BE2C (cell line): ENCODE measurements at regions not wholly inside any gene's neighbourhood (a gene's known extent, or its start where the extent isn't known, plus 50 kb on each side); places are given as distances from the start of the nearest gene placed in this dataset.
"Not testable (repeated sequence)": the region's sequence is repeated elsewhere in the genome, so short reads cannot be mapped to it uniquely, and the experiment has no call there.

Experiments used
- DNase-seq: peaks from one replicate; pipeline ENCODE4 v3.0.0-alpha.2; 2020
- H3K27me3 ChIP-seq: fragments of 250-450 bp; sonication (Bioruptor Pico); 2 replicates; pipeline ENCODE4 v1.5.1; 2020; ENCODE audit warnings: mild to moderate bottlenecking
- H3K36me3 ChIP-seq: fragments of 250-450 bp; sonication (Bioruptor Pico); 2 replicates; pipeline ENCODE4 v1.5.1; 2020; ENCODE audit warnings: mild to moderate bottlenecking
- H3K4me1 ChIP-seq: fragments of 250-450 bp; sonication (Bioruptor Pico); 2 replicates; pipeline ENCODE4 v1.5.1; 2020
- H3K4me3 ChIP-seq: 2 replicates; pipeline ENCODE4 v1.5.1; 2011; ENCODE audit warnings: low read depth, low read length
- H3K9me3 ChIP-seq: fragments of 250-450 bp; sonication (Bioruptor Pico); 2 replicates; pipeline ENCODE4 v1.5.1; 2020
- CTCF ChIP-seq: IDR thresholded peaks from 2 replicates; pipeline ENCODE4 v1.5.1; 2012; ENCODE audit warnings: mild to moderate bottlenecking, low read depth, low read length

DNA sequence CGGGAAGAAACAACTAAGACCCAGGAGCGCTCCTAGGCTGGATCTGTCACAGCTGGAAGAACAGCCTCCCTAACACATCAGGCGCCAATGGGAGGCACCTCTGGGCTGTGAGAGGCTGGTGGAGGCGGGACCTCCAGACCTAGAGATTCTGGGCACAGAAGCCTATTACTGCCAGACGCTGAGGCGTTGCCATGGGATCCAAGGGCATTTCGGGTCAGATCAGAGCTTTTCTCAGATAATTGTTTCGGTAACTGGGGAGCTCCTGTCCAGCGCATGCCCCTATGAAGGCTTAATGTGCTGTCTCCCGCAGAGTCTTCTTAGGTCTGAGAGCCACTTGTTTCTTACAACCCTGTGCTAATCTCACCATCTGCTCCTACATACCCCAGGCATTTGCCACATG lies 339.2 kb downstream of the ZNF716 start:
- no peak for TF ChIP-seq CTCF
- no peaks in the 10 kb centered on the region for H3K27me3 ChIP-seq
- no peaks in the 10 kb centered on the region for H3K36me3 ChIP-seq
- DNase-seq: no peak
- H3K4me3 ChIP-seq: no peak overlapping the region
- H3K9me3 ChIP-seq: no peaks in the 10 kb centered on the region
- no peaks in the 10 kb centered on the region for H3K4me1 ChIP-seq

- Histone ChIP-seq H3K9me3 (no peaks in the 10 kb centered on the region), H3K4me3 (no peak overlapping the region), H3K36me3 (no peaks in the 10 kb centered on the region), H3K27me3 (no peaks in the 10 kb centered on the region), H3K4me1 (no peaks in the 10 kb centered on the region)
- DNase-seq: no peak
- no peak for TF ChIP-seq CTCF
Observed at GRCh38 chr7:57819491-57819981, 369.6 kb downstream of the ZNF716 start.

DNA sequence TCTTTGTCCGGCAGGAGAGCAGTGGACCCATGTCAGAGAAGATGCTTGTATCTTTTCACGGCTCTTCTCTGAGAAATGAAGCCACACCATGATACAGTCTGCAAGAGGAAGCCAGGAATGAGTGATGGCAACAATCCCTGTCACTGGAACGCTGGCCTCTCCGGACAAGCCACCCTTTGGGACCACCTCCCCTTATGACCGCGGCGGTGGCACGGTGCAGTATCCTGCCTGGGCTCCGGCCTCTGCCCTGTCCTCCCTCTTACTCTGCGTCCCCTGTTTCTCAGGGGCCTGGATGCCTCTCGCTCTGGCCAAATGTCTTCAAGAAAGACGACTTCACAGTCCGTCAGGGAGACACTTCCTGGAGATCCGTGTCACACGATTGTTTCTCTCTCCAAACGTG lies 370.5 kb downstream of the ZNF716 start:
- Histone ChIP-seq H3K36me3 (no peaks in the 10 kb centered on the region), H3K4me1 (no peaks in the 10 kb centered on the region), H3K9me3 (no peaks in the 10 kb centered on the region), H3K27me3 (no peaks in the 10 kb centered on the region), H3K4me3 (no peak overlapping the region)
- TF ChIP-seq CTCF: no peak
- no peak for DNase-seq

DNA sequence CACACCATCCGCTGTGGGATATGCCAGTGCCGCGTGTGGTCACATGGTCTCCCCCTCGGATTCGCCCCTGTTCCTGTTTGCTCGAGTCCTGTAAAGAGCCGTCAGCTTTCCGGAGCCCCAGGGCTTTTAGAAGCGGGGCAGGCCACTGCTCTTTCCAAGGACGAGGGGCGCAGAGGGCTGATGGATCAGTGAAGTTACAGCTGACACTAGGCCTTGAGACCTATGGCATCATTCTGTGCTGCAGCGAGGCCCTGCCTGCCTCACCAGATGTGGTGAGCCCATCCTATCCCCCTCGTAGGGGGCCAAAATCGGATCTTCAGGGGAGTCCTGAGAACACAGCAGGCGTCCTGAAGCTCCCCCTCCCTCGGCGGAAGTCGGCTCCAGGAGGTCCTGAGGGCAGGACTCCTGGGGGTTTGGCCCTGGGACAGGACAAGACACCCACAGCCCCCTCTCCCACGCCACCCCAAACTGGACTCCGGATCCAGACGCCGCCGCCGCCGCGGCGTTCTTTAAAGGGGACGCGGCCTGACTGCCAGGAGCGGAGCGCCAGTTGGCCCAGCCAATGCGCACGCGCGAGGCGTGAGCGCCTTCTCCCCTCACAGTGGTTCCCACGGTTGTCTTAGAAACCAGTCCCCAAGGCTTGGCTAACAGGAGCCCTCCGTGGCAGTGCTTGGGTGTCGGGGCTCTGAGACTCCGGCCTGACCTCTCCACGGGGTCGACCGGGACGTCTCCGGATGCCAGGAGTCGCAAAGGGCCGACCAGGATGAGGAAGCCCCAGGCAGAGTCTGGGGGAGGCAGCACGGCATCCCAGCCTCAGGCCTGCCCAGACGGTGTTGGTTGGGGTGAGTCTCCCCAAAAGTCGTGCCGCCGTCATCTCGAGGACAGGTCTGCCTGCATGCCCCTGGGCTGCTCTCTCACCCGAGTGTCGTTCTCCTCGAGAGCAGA lies 371.7 kb downstream of the ZNF716 start:
- no peak for DNase-seq
- Histone ChIP-seq H3K4me3 (no peak overlapping the region), H3K9me3 (no peaks in the 10 kb centered on the region), H3K27me3 (no peaks in the 10 kb centered on the region), H3K4me1 (no peaks in the 10 kb centered on the region), H3K36me3 (no peaks in the 10 kb centered on the region)
- no peak for TF ChIP-seq CTCF

DNA sequence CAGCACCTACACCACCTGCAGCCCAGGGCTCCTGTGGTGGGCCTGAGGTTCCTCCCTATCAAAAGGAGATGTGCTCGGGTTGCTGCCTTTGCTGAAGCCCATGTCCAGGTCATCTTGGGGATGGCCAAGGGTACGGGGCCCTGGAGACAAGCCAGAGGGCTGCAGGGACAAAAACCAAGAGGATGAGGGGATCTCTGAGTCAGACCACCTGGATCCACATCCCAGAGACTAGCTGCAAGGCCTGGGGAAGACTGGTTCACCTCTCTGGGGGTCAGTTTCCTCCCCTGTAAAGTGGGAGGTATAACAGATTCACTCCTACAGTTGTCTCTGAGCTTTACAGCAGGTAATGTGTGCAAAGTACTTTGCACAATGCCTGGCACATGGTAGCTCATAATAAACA lies 376.6 kb downstream of the ZNF716 start:
- not testable (repeated sequence) for H3K4me3 ChIP-seq, DNase-seq, H3K27me3 ChIP-seq, H3K4me1 ChIP-seq, H3K36me3 ChIP-seq, H3K9me3 ChIP-seq

DNA sequence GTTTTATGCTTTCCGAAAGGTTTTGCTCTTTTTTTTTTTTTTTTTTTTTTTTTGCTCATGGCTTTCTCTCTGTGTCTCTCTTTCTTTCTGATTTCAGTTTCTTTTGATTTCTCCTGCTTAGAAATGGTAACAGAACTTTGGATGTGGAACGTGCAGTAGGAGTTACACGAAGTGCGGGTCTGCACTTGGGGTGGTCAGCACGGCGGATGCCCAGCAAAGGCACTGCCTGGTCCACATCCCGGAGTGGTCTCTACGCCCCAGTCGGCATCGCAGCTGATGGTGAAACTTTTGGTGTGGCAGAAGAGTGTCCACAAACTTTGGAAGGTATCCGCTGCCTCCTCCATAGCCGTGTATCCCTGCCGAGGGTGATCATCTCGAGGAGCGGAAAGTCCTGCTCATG lies 385.2 kb downstream of the ZNF716 start:
- H3K27me3 ChIP-seq, H3K4me3 ChIP-seq, H3K36me3 ChIP-seq, DNase-seq, H3K4me1 ChIP-seq, H3K9me3 ChIP-seq: not testable (repeated sequence)

DNA sequence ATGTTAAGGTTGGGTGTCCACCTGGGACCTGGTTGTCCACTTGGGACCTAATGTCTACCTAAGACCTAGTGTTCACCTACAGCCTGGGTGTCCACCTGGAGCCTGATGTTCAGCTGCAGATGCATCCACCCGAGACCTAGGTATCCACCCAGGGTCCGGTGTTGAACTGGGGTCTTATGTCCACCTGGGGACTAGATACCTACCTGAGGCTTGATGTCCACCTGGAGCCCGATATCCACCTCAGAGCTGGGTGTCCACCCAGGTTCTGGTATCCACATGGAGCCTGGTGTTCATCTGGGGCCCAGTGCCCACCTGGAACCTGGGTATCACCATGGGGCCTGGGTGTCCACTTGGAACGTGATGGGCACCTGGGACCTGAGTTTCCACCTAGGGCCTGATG lies 389.2 kb downstream of the ZNF716 start:
- not testable (repeated sequence) for H3K36me3 ChIP-seq, DNase-seq, H3K4me3 ChIP-seq, H3K9me3 ChIP-seq, H3K27me3 ChIP-seq, H3K4me1 ChIP-seq
